Heart right ventricle (tissue), 16 donors: ENCODE measurements at regions not wholly inside any gene's neighbourhood (a gene's known extent, or its start where the extent isn't known, plus 50 kb on each side); places are given as distances from the start of the nearest gene placed in this dataset.

Experiments
- ATAC-seq, 8 donors: fragments of 200-7000 bp; cut with Tn5 transposase; one replicate each; pipeline ENCODE4 v1.9.1; 2020; ENCODE audit warnings: mild to moderate bottlenecking in 8 of 8, moderate library complexity in 8 of 8, moderate number of reproducible peaks in 1 of 8
- DNase-seq, 2 donors: peaks; one replicate each; pipeline ENCODE4 v3.0.0-alpha.2; 2020
- H3K27ac ChIP-seq, 10 donors: fragments of 200-600 bp; sonication (generic) in 2 of 10; one replicate each; pipeline versions ENCODE4 v1.5.0 to v1.8.0; 2020 to 2022; ENCODE audit warnings: mild to moderate bottlenecking in 3 of 10
- H3K27me3 ChIP-seq, 7 donors: fragments of 200-600 bp; one replicate each; pipeline ENCODE4 v1.8.0; 2021 to 2022; ENCODE audit warnings: mild to moderate bottlenecking in 2 of 7
- H3K36me3 ChIP-seq, 9 donors: fragments of 200-600 bp; sonication (generic) in 1 of 9; one replicate each; pipeline versions ENCODE4 v1.5.0 to v1.8.0; 2020 to 2022; ENCODE audit warnings: mild to moderate bottlenecking in 2 of 9
- H3K4me1 ChIP-seq, 9 donors: fragments of 200-600 bp; sonication (generic) in 1 of 9; one replicate each; pipeline versions ENCODE4 v1.5.0 to v1.8.0; 2020 to 2022; ENCODE audit warnings: mild to moderate bottlenecking in 4 of 9
- H3K4me3 ChIP-seq, 10 donors: fragments of 200-600 bp; sonication (generic) in 2 of 10; one replicate each; pipeline versions ENCODE4 v1.5.0 to v1.8.0; 2020 to 2022; ENCODE audit warnings: mild to moderate bottlenecking in 7 of 10, moderate library complexity in 2 of 10
- H3K9me3 ChIP-seq, 11 donors: fragments of 200-600 bp in 10 of 11; sonication (generic) in 2 of 11; one replicate each; pipeline versions ENCODE4 v1.5.0 to v1.8.0; 2013 to 2022; ENCODE audit warnings: mild to moderate bottlenecking in 2 of 11, control low read depth in 1 of 11, moderate library complexity in 1 of 11
- CTCF ChIP-seq, 9 donors: fragments of 200-600 bp; sonication (generic) in 2 of 9; IDR thresholded peaks; one replicate each; pipeline versions ENCODE4 v1.5.0 to v1.8.0; 2021 to 2022; ENCODE audit warnings: antibody characterized with exemption in 9 of 9, mild to moderate bottlenecking in 5 of 9, moderate library complexity in 1 of 9
- WGBS, 2 donors: extraction: QIAGEN DNeasy Blood & Tissue Kit; methylation state at CpG; one replicate each; pipeline ENCODE4 v1.1.7; 2013; ENCODE audit warnings: inconsistent platforms in 1 of 2; 5-methylcytosine and 5-hydroxymethylcytosine counted together
- intact Hi-C, 10 donors: fragments of 100-400 bp; cut with DNase I; formaldehyde crosslinking; loops; one replicate each; pipeline versions ENCODE4 v1.11.1 to v1.14.2; 2022
- donor health status: Arrhythmogenic right ventricular cardiomyopathy.
- donor health status: ischemic (EF 13 %, LVEDD 7.1; RV severe dilation, severe dysfunction).
- donor health status: healthy with polysubstance abuse.
- donor health status: DM: no; HTN: yes; CAD: no.
- donor health status: DM: no; HTN: no; CAD: no.
- donor health status: ischemic (EF 25% LVEDD 6.9; RV normal size, moderate dysfunction).
- donor health status: ischemic (EF 25% LVEDD 5.7; RV mildly dilated, moderate dysfunction).
- donor health status: healthy.
- donor health status: DM: yes; HTN: yes; CAD: no.
- donor health status: Ischemic cardiomyopathy.
- donor health status: ischemic (EF 35%, LVEDD 5.7; RV mildly dilated, moderate dysfunction).
- donor health status: nonischemic (EF 11% LVEDD 7.7; RV severe dilation, severe dysfunction).
- donor health status: DM: yes; HTN: yes; CAD: no.
- donor health status: PGD.
- donor health status: ischemic (EF 29% LVEDD 5.4; RV normal size, mild dysfunction).
- donor health status: nonischemic (EF 23%, LVEDD 6.1; RV moderate dilation, normal function).

GRCh38 chr2:6759689-6760088, 106.0 kb downstream of the CMPK2 start:
- Histone ChIP-seq H3K27ac (no peak overlapping the region), H3K36me3 (no peaks in the 10 kb centered on the region), H3K4me1 (no peaks in the 10 kb centered on the region), H3K4me3 (no peak overlapping the region), H3K9me3 (no peaks in the 10 kb centered on the region), H3K27me3 (peaks cover 0 to 37% (median 10%) of the 10 kb centered on the region in 7 donors)
- ATAC-seq (no peak), DNase-seq (no peak)
- intact Hi-C loops: no loop called here
- no peak for TF ChIP-seq CTCF (IDR thresholded peaks at IDR 0.05)
- 94 to 95% methylated on average over 2 of the region's 2 CpGs for WGBS, 2 donors

GRCh38 chr2:6760132-6760531, 105.6 kb downstream of the CMPK2 start:
- 87 to 97% methylated on average over 5 of the region's 5 CpGs for WGBS, 2 donors
- Histone ChIP-seq H3K9me3 (no peaks in the 10 kb centered on the region), H3K36me3 (no peaks in the 10 kb centered on the region), H3K4me3 (no peak overlapping the region), H3K27me3 (peaks cover 0 to 34% (median 10%) of the 10 kb centered on the region in 7 donors), H3K4me1 (no peaks in the 10 kb centered on the region), H3K27ac (no peak overlapping the region)
- no peak for ATAC-seq
- intact Hi-C loops: no loop called here
- DNase-seq: no peak
- TF ChIP-seq CTCF (IDR thresholded peaks at IDR 0.05): no peak

- Histone ChIP-seq H3K4me3 (no peak overlapping the region), H3K27ac (no peak overlapping the region), H3K9me3 (no peaks in the 10 kb centered on the region), H3K27me3 (peaks cover 0 to 7% (median 0%) of the 10 kb centered on the region in 7 donors), H3K4me1 (no peaks in the 10 kb centered on the region), H3K36me3 (no peaks in the 10 kb centered on the region)
- ATAC-seq (no peak), DNase-seq (no peak)
- no peak for TF ChIP-seq CTCF (IDR thresholded peaks at IDR 0.05)
- intact Hi-C loops: no loop called here
- WGBS, 2 donors: 93 to 96% methylated on average over 9 of the region's 9 CpGs
Measured at GRCh38 chr2:6764968-6765723, 100.6 kb downstream of the CMPK2 start.

- DNase-seq (no peak), ATAC-seq (no peak)
- H3K27me3 ChIP-seq: peaks cover 0 to 29% (median 17%) of the 10 kb centered on the region in 7 donors
- no peaks in the 10 kb centered on the region for H3K36me3 ChIP-seq
- no peaks in the 10 kb centered on the region for H3K9me3 ChIP-seq
- intact Hi-C loops: no loop called here
- H3K4me1 ChIP-seq: peaks cover 0 to 12% (median 8%) of the 10 kb centered on the region in 9 donors
- TF ChIP-seq CTCF (IDR thresholded peaks at IDR 0.05): no peak
- no peak overlapping the region for H3K4me3 ChIP-seq
- no peak overlapping the region for H3K27ac ChIP-seq
Measured at GRCh38 chr2:6769346-6769745, 96.4 kb downstream of the CMPK2 start.
